HL-60 (cell line): ENCODE measurements at regions not wholly inside any gene's neighbourhood (a gene's known extent, or its start where the extent isn't known, plus 50 kb on each side); places are given as distances from the start of the nearest gene placed in this dataset.
A peak's percentile ranks its signal among the peaks of the same experiment; 100 is the strongest.

Experiments
- DNase-seq, 2 experiments: peaks; one replicate each; pipeline ENCODE4 v3.0.0-alpha.2; 2010 to 2020; ENCODE audit warnings: low read depth in 1 of 2, low spot score in 1 of 2
- H3K27ac ChIP-seq: fragments of 250-450 bp; sonication (Bioruptor Pico); replicated peaks from 2 replicates; pipeline ENCODE4 v1.5.1; 2020; ENCODE audit warnings: mild to moderate bottlenecking, moderate library complexity
- H3K27me3 ChIP-seq: fragments of 250-450 bp; sonication (Bioruptor Pico); 2 replicates; pipeline ENCODE4 v1.5.1; 2021; ENCODE audit warnings: mild to moderate bottlenecking, moderate library complexity; ENCODE audit not compliant: insufficient read depth, poor library complexity, severe bottlenecking
- H3K4me3 ChIP-seq: replicated peaks from 2 replicates; pipeline ENCODE4 v1.5.1; 2011; ENCODE audit warnings: mild to moderate bottlenecking, control low read depth, low read length; ENCODE audit not compliant: insufficient read depth
- CTCF ChIP-seq: IDR thresholded peaks from one replicate; pipeline ENCODE4 v1.5.1; 2011; ENCODE audit warnings: low read length, control low read depth, inconsistent platforms; ENCODE audit not compliant: insufficient read depth
- GABPA ChIP-seq: IDR thresholded peaks from 2 replicates; pipeline ENCODE4 v1.6.1; 2012; ENCODE audit warnings: low read depth
- POLR2AphosphoS5 ChIP-seq: IDR thresholded peaks from 2 replicates; pipeline ENCODE4 v1.6.1; 2012; ENCODE audit warnings: low read depth
- REST ChIP-seq: IDR thresholded peaks from 2 replicates; pipeline ENCODE4 v1.6.1; 2012; ENCODE audit warnings: low read depth; ENCODE audit not compliant: insufficient replicate concordance
- SPI1 ChIP-seq: IDR thresholded peaks from 2 replicates; pipeline ENCODE4 v1.6.1; 2012; ENCODE audit warnings: low read depth, mild to moderate bottlenecking, borderline replicate concordance

GRCh38 chr3:159929171-159930141, 59.2 kb upstream of the IL12A start:
- peak overlapping the region; percentile 23; the same call in 1 of the 2 replicates for H3K27ac ChIP-seq
- H3K27me3 ChIP-seq, result no peaks in the 10 kb centered on the region
- TF ChIP-seq GABPA (no peak), SPI1 (no peak), POLR2AphosphoS5 (no peak), REST (no peak), CTCF (peak; percentile 31)
- no peak overlapping the region for H3K4me3 ChIP-seq
- DNase-seq, result peak; percentile 18 to 36

GRCh38 chr3:159934216-159934615, 54.4 kb upstream of the IL12A start:
- no peak overlapping the region for H3K27ac ChIP-seq
- TF ChIP-seq POLR2AphosphoS5 (no peak), SPI1 (no peak), CTCF (no peak), GABPA (no peak), REST (no peak)
- no peak overlapping the region for H3K4me3 ChIP-seq
- no peaks in the 10 kb centered on the region for H3K27me3 ChIP-seq
- DNase-seq, result no peak

DNA sequence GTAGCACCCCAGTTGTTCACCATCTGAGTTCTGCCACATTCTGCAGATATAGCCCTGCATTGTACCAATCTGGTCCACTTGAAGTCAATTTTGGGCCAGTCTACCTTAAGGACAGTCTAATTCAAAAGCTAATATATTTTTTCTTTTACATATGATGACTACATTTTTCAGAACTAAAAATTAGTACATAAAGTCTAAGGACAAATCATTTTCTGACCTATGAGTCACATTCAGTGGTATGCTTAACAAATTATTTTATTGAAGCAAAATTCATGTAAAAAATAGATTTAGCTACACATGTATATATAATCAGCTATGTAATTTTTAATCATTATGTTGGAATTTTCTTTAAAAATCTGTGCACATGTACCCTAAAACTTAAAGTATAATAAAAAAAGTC, 52.1 kb upstream of the IL12A start:
- no peak overlapping the region for H3K27ac ChIP-seq
- H3K4me3 ChIP-seq, result no peak overlapping the region
- DNase-seq, result no peak
- TF ChIP-seq GABPA, result no peak
- TF ChIP-seq REST, result no peak
- TF ChIP-seq CTCF, result no peak
- no peak for TF ChIP-seq SPI1
- TF ChIP-seq POLR2AphosphoS5, result no peak
- no peaks in the 10 kb centered on the region for H3K27me3 ChIP-seq
